H9 (cell line): ENCODE measurements at regions not wholly inside any gene's neighbourhood (a gene's known extent, or its start where the extent isn't known, plus 50 kb on each side); places are given as distances from the start of the nearest gene placed in this dataset.

Source experiments
- DNase-seq: peaks from one replicate; pipeline ENCODE4 v3.0.0-alpha.2; 2017
- H2AFZ ChIP-seq: one replicate; pipeline ENCODE4 v1.6.1; 2013; ENCODE audit warnings: mild to moderate bottlenecking, low read length, control low read depth, moderate library complexity
- H2AK5ac ChIP-seq: 2 replicates; pipeline ENCODE4 v1.6.1; 2013; ENCODE audit warnings: low read length, control low read depth, mixed read lengths; ENCODE audit not compliant: insufficient read length
- H2BK120ac ChIP-seq: one replicate; pipeline ENCODE4 v1.6.1; 2013; ENCODE audit warnings: low read depth, mild to moderate bottlenecking, low read length, control low read depth, inconsistent platforms; ENCODE audit not compliant: poor library complexity, severe bottlenecking
- H2BK12ac ChIP-seq: 2 replicates; pipeline ENCODE4 v1.6.1; 2013; ENCODE audit warnings: low read length, control low read depth, mixed read lengths, low read depth; ENCODE audit not compliant: insufficient read length
- H2BK15ac ChIP-seq: 2 replicates; pipeline ENCODE4 v1.6.1; 2013; ENCODE audit warnings: low read depth, low read length, control low read depth
- H2BK20ac ChIP-seq: one replicate; pipeline ENCODE4 v1.6.1; 2013; ENCODE audit warnings: low read depth, mild to moderate bottlenecking, low read length, control low read depth, inconsistent platforms; ENCODE audit not compliant: poor library complexity, severe bottlenecking
- H2BK5ac ChIP-seq: 2 replicates; pipeline ENCODE4 v1.6.1; 2013; ENCODE audit warnings: low read length, control low read depth, mixed read lengths; ENCODE audit not compliant: insufficient read length
- H3K14ac ChIP-seq: 2 replicates; pipeline ENCODE4 v1.6.1; 2013; ENCODE audit warnings: low read length, control low read depth; ENCODE audit not compliant: insufficient read depth
- H3K18ac ChIP-seq: 2 replicates; pipeline ENCODE4 v1.6.1; 2013; ENCODE audit warnings: low read depth, mild to moderate bottlenecking, mixed read lengths, low read length, control low read depth; ENCODE audit not compliant: insufficient read length
- H3K23ac ChIP-seq: 2 replicates; pipeline ENCODE4 v1.6.1; 2013; ENCODE audit warnings: low read length, control low read depth, mixed read lengths, low read depth; ENCODE audit not compliant: insufficient read length
- H3K23me2 ChIP-seq: 2 replicates; pipeline ENCODE4 v1.6.1; 2013; ENCODE audit warnings: low read depth, mild to moderate bottlenecking, mixed read lengths, low read length, control low read depth; ENCODE audit not compliant: insufficient read length, poor library complexity, severe bottlenecking
- H3K27ac ChIP-seq: 2 replicates; pipeline ENCODE4 v1.5.1; 2013; ENCODE audit warnings: low read length, control low read depth, mixed read lengths, low read depth; ENCODE audit not compliant: insufficient read length
- H3K27me3 ChIP-seq: 2 replicates; pipeline ENCODE4 v1.6.1; 2013; ENCODE audit warnings: low read length, control low read depth, inconsistent platforms; ENCODE audit not compliant: insufficient read depth
- H3K4ac ChIP-seq: 2 replicates; pipeline ENCODE4 v1.6.1; 2013; ENCODE audit warnings: low read depth, mild to moderate bottlenecking, control low read depth, inconsistent platforms, low read length, moderate library complexity
- H3K4me1 ChIP-seq: 2 replicates; pipeline ENCODE4 v1.6.1; 2013; ENCODE audit warnings: low read length, control low read depth, inconsistent platforms; ENCODE audit not compliant: insufficient read depth
- H3K4me2 ChIP-seq: 2 replicates; pipeline ENCODE4 v1.6.1; 2013; ENCODE audit warnings: low read length, control low read depth, mixed read lengths; ENCODE audit not compliant: insufficient read length, insufficient read depth
- H3K56ac ChIP-seq: 2 replicates; pipeline ENCODE4 v1.6.1; 2013; ENCODE audit warnings: low read depth, mild to moderate bottlenecking, mixed read lengths, low read length, control low read depth; ENCODE audit not compliant: insufficient read length
- H3K79me1 ChIP-seq: 2 replicates; pipeline ENCODE4 v1.6.1; 2013; ENCODE audit warnings: low read depth, mild to moderate bottlenecking, moderate library complexity, low read length, control low read depth, inconsistent platforms; ENCODE audit not compliant: insufficient read depth, poor library complexity, severe bottlenecking
- H3K79me2 ChIP-seq: 2 replicates; pipeline ENCODE4 v1.6.1; 2013; ENCODE audit warnings: low read length, control low read depth, inconsistent platforms; ENCODE audit not compliant: insufficient read depth
- H3K9ac ChIP-seq: 2 replicates; pipeline ENCODE4 v1.6.1; 2013; ENCODE audit warnings: low read length, control low read depth, mixed read lengths; ENCODE audit not compliant: insufficient read length; ENCODE audit errors: extremely low read depth
- H3K9me3 ChIP-seq: one replicate; pipeline ENCODE4 v1.6.1; 2013; ENCODE audit warnings: low read depth, low read length, inconsistent platforms; ENCODE audit not compliant: control insufficient read depth
- H3T11ph ChIP-seq: one replicate; pipeline ENCODE4 v1.6.1; 2013; ENCODE audit warnings: mild to moderate bottlenecking, low read length, control low read depth, inconsistent platforms
- H4K20me1 ChIP-seq: one replicate; pipeline ENCODE4 v1.6.1; 2013; ENCODE audit not compliant: control insufficient read depth, insufficient read length, insufficient read depth
- H4K5ac ChIP-seq: 2 replicates; pipeline ENCODE4 v1.6.1; 2013; ENCODE audit warnings: low read depth, mild to moderate bottlenecking, mixed read lengths, low read length, control low read depth; ENCODE audit not compliant: insufficient read length
- H4K8ac ChIP-seq: replicated peaks from 2 replicates; pipeline ENCODE4 v1.6.1; 2013; ENCODE audit warnings: low read length, control low read depth, mixed read lengths, low read depth; ENCODE audit not compliant: insufficient read length
- H4K91ac ChIP-seq: 2 replicates; pipeline ENCODE4 v1.6.1; 2013; ENCODE audit warnings: low read depth, mild to moderate bottlenecking, moderate library complexity, mixed read lengths, low read length, control low read depth; ENCODE audit not compliant: insufficient read length
- H3K27ac Mint-ChIP-seq, 3 experiments: 2 replicates in 2 of 3; 3 replicates in 1 of 3; pipeline ENCODE4 v1.8.0; 2020 to 2021; ENCODE audit warnings: mixed read lengths in 3 of 3, mild to moderate bottlenecking in 1 of 3, moderate library complexity in 1 of 3
- H3K27me3 Mint-ChIP-seq: 2 replicates; pipeline ENCODE4 v1.8.0; 2021; ENCODE audit warnings: low read depth, mild to moderate bottlenecking, moderate library complexity, mixed read lengths
- H3K36me3 Mint-ChIP-seq, 3 experiments: 2 replicates in 2 of 3; 3 replicates in 1 of 3; pipeline ENCODE4 v1.8.0; 2020 to 2021; ENCODE audit warnings: low read depth in 3 of 3, mixed read lengths in 3 of 3; ENCODE audit not compliant: insufficient read depth in 1 of 3
- H3K4me1 Mint-ChIP-seq, 2 experiments: 2 replicates each; pipeline ENCODE4 v1.8.0; 2020; ENCODE audit warnings: mixed read lengths in 2 of 2
- H3K4me3 Mint-ChIP-seq, 2 experiments: 2 replicates in 1 of 2; 3 replicates in 1 of 2; pipeline ENCODE4 v1.8.0; 2020 to 2021; ENCODE audit warnings: mild to moderate bottlenecking in 2 of 2, mixed read lengths in 2 of 2, moderate library complexity in 1 of 2
- H3K9me3 Mint-ChIP-seq, 2 experiments: 2 replicates in 1 of 2; 3 replicates in 1 of 2; pipeline ENCODE4 v1.8.0; 2020; ENCODE audit warnings: mild to moderate bottlenecking in 2 of 2, mixed read lengths in 2 of 2, moderate library complexity in 1 of 2
- CTCF ChIP-seq: fragments of 200-600 bp; sonication (generic); conservative IDR thresholded peaks from 3 replicates; pipeline ENCODE4 v1.8.0; 2021; ENCODE audit warnings: antibody characterized with exemption, mild to moderate bottlenecking

- Histone ChIP-seq H3K14ac (no peak overlapping the region), H3K4ac (no peak overlapping the region), H3K9ac (no peak overlapping the region), H3K23me2 (no peaks in the 10 kb centered on the region), H3K4me1 (no peaks in the 10 kb centered on the region), H3K79me2 (no peaks in the 10 kb centered on the region), H4K5ac (no peak overlapping the region), H2AFZ (no peak overlapping the region), H3K18ac (no peak overlapping the region), H4K91ac (no peak overlapping the region), H2BK12ac (no peak overlapping the region), H3T11ph (no peak overlapping the region), H3K23ac (no peak overlapping the region), H3K79me1 (no peaks in the 10 kb centered on the region), H4K20me1 (no peaks in the 10 kb centered on the region), H3K4me2 (no peak overlapping the region), H3K27ac (no peak overlapping the region), H4K8ac (no peak overlapping the region), H2BK5ac (no peak overlapping the region), H3K56ac (no peak overlapping the region), H3K9me3 (no peaks in the 10 kb centered on the region), H2BK15ac (no peak overlapping the region), H2AK5ac (no peak overlapping the region), H3K27me3 (no peaks in the 10 kb centered on the region), H2BK20ac (no peak overlapping the region), H2BK120ac (no peak overlapping the region)
- H3K36me3 Mint-ChIP-seq = peaks cover 0 to 8% (median 0%) of the 10 kb centered on the region in 3 experiments; a peak in 3 of 7 replicates
- H3K27me3 Mint-ChIP-seq = no peaks in the 10 kb centered on the region; the same call in 1 of the 2 replicates
- H3K4me1 Mint-ChIP-seq = no peaks in the 10 kb centered on the region
- no peak for DNase-seq
- no peak overlapping the region for H3K4me3 Mint-ChIP-seq
- H3K9me3 Mint-ChIP-seq = peaks cover 6 to 8% of the 10 kb centered on the region in 2 experiments; a peak in 4 of 5 replicates
- no peak for TF ChIP-seq CTCF
- H3K27ac Mint-ChIP-seq = no peak overlapping the region
Measured at GRCh38 chr14:82342596-82342995, 808.9 kb upstream of the SEL1L start.
